Ovary (tissue), 7 donors: ENCODE measurements at regions not wholly inside any gene's neighbourhood (a gene's known extent, or its start where the extent isn't known, plus 50 kb on each side); places are given as distances from the start of the nearest gene placed in this dataset.

Experiments
- DNase-seq, 5 donors: peaks; one replicate each; pipeline ENCODE4 v3.0.0-alpha.2; 2019 to 2020
- H3K27ac ChIP-seq, 2 donors: fragments of 200-600 bp; one replicate each; pipeline versions ENCODE4 v1.5.1 to v1.8.0; 2019 to 2022
- H3K27me3 ChIP-seq: fragments of 200-600 bp; one replicate; pipeline ENCODE4 v1.8.0; 2022
- H3K36me3 ChIP-seq: fragments of 200-600 bp; sonication (generic); one replicate; pipeline ENCODE4 v1.5.1; 2019
- H3K4me1 ChIP-seq: one replicate; pipeline ENCODE4 v1.8.1; 2013; ENCODE audit warnings: mild to moderate bottlenecking, moderate library complexity; ENCODE audit not compliant: insufficient read depth
- H3K4me3 ChIP-seq: fragments of 200-600 bp; sonication (generic); one replicate; pipeline ENCODE4 v1.5.1; 2017
- H3K9me3 ChIP-seq, 2 donors: fragments of 200-600 bp in 1 of 2; sonication (generic) in 1 of 2; one replicate each; pipeline versions ENCODE4 v1.5.1 to v1.8.1; 2013 to 2019; ENCODE audit warnings: mild to moderate bottlenecking in 1 of 2, moderate library complexity in 1 of 2
- EP300 ChIP-seq: sonication (generic); formaldehyde crosslinking; IDR thresholded peaks from one replicate; pipeline ENCODE4 v1.6.1; 2017; ENCODE audit warnings: antibody characterized with exemption
- POLR2A ChIP-seq: fragments of 450-650 bp; IDR thresholded peaks from one replicate; pipeline ENCODE4 v1.6.1; 2017; ENCODE audit warnings: antibody characterized with exemption, mild to moderate bottlenecking, moderate library complexity
- WGBS, 3 donors: extraction: QIAGEN DNeasy Blood & Tissue Kit in 1 of 3; methylation state at CpG; one replicate each; pipeline versions ENCODE4 v1.1.5 to v1.1.7; 2013 to 2017; 5-methylcytosine and 5-hydroxymethylcytosine counted together
- intact Hi-C, 4 donors: fragments of 100-400 bp; cut with DNase I; formaldehyde crosslinking; loops; one replicate each; pipeline versions ENCODE4 v1.11.0 to v1.15.1; 2022 to 2023
- TF ChIP-seq, protein P1 (sequence below), 3 donors: fragments of 450-650 bp in 2 of 3; fragments of 200-600 bp in 1 of 3; IDR thresholded peaks; one replicate each; pipeline versions ENCODE4 v1.5.1 to v1.8.0; 2016 to 2022; ENCODE audit warnings: antibody characterized with exemption in 3 of 3, mild to moderate bottlenecking in 1 of 3
- donor health status: DM: no; HTN: no; CAD: no; lungs with moderate emphysema.
- donor health status: DM: no; HTN: no; CAD: no.
- donor health status: Bipolar disorder and iron deficiency.
- donor health status: DM: no; HTN: no; CAD: no.
- donor health status: DM: yes; HTN: yes; CAD: no.

DNA sequence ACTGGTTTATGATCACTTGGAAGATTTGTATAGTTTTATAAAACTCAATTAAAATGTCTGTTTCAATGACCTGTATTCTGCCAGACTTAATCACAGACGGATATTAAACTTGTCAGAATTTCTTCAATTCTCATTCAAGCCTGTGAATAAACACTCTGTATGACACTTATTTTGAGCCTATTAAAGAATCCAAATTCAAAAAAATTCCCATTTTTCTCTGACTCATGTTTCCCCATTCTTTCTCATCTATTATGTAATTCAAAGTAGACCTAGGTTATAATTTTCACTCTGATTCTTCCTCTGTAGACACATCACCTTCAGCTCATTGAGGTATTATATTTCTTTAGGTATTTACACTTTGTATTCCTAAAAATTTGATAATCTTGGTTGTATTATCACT lies 166.1 kb downstream of the TMA16 start:
- intact Hi-C loops = no loop called here
- TF ChIP-seq POLR2A = no peak
- no peak for TF ChIP-seq EP300
- TF ChIP-seq, protein P1, sequence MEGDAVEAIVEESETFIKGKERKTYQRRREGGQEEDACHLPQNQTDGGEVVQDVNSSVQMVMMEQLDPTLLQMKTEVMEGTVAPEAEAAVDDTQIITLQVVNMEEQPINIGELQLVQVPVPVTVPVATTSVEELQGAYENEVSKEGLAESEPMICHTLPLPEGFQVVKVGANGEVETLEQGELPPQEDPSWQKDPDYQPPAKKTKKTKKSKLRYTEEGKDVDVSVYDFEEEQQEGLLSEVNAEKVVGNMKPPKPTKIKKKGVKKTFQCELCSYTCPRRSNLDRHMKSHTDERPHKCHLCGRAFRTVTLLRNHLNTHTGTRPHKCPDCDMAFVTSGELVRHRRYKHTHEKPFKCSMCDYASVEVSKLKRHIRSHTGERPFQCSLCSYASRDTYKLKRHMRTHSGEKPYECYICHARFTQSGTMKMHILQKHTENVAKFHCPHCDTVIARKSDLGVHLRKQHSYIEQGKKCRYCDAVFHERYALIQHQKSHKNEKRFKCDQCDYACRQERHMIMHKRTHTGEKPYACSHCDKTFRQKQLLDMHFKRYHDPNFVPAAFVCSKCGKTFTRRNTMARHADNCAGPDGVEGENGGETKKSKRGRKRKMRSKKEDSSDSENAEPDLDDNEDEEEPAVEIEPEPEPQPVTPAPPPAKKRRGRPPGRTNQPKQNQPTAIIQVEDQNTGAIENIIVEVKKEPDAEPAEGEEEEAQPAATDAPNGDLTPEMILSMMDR (IDR thresholded peaks at IDR 0.05) = no peak
- H3K27ac ChIP-seq = no peak overlapping the region
- no peak for DNase-seq
- WGBS, 3 donors = 70 to 81% (median 76%) methylated on average over 1 of the region's 1 CpG
- no peaks in the 10 kb centered on the region for H3K36me3 ChIP-seq
- H3K4me3 ChIP-seq = no peak overlapping the region
- H3K9me3 ChIP-seq = no peaks in the 10 kb centered on the region
- H3K27me3 ChIP-seq = no peaks in the 10 kb centered on the region
- H3K4me1 ChIP-seq = no peaks in the 10 kb centered on the region

DNA sequence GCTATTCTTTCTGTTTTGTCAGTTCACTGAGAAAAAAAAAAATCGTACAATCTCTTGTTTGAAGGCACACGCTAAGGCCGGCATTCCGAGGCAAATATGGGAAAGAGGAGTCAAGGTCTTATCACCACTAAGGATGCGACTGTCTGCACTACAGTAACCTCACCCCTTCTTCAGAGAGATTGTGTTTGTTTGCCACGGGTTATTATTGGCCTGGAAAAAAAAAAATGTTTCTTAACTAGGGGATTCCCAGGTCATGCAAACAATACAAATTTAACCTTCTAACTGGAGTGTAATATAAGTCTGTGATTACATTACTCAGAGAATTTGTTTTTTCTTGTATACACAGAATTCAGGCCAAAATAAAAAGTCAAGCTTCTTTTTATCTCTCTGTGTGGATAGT lies 168.3 kb downstream of the TMA16 start:
- TF ChIP-seq POLR2A = no peak
- no peak for TF ChIP-seq EP300
- TF ChIP-seq, protein P1 (IDR thresholded peaks at IDR 0.05) = no peak

DNA sequence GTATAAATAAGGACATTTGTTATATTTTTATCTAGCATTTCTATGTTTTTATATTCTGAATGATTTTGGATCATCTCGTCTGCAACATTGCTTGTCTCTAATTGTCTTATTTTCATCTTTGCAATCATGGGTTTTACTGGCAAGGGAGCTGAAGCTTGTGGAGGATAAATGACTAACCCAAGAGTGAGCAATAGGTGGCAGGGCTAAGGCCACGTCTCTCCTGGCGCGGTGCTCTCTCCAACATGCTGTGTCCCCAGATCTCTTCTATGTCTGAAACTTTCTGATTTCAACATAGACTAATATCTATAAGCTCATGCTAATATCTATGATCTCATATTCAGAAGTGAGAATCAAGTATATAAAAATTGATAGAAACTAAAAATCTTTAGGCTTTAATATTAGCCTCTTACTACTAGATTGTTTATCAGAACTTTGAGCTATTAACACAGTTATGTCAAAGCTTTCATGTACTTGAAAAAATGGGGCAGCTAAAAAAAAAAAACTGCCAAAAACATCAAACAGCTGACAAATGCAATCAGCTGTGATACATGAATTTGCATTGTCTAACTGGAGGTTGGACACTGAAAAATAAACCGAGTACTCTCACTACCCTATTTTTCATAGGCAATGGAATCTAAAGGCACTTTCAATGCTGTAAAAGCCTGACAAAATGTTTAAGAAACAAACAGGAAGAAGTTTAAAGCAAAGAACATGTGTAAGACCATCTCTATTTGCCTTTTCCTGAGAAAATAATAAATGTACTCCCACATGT lies 169.2 kb downstream of the TMA16 start:
- intact Hi-C loops = no loop called here
- 53 to 67% (median 59%) methylated on average over 5 of the region's 5 CpGs for WGBS, 3 donors
- H3K36me3 ChIP-seq = no peaks in the 10 kb centered on the region
- DNase-seq = no peak
- no peaks in the 10 kb centered on the region for H3K27me3 ChIP-seq
- no peak overlapping the region for H3K4me3 ChIP-seq
- H3K27ac ChIP-seq = no peak overlapping the region
- H3K4me1 ChIP-seq = no peaks in the 10 kb centered on the region
- no peaks in the 10 kb centered on the region for H3K9me3 ChIP-seq
- TF ChIP-seq EP300 (no peak), POLR2A (no peak)
- TF ChIP-seq, protein P1 (IDR thresholded peaks at IDR 0.05) = no peak

More for the DNA sequence above, 168.3 kb downstream of the TMA16 start:
- intact Hi-C loops = no loop called here
- WGBS, 3 donors = 5 to 34% (median 8%) methylated on average over 6 of the region's 6 CpGs
- no peaks in the 10 kb centered on the region for H3K9me3 ChIP-seq
- H3K4me1 ChIP-seq = no peaks in the 10 kb centered on the region
- H3K27me3 ChIP-seq = no peaks in the 10 kb centered on the region
- no peak for DNase-seq
- no peak overlapping the region for H3K27ac ChIP-seq
- no peak overlapping the region for H3K4me3 ChIP-seq
- H3K36me3 ChIP-seq = no peaks in the 10 kb centered on the region

DNA sequence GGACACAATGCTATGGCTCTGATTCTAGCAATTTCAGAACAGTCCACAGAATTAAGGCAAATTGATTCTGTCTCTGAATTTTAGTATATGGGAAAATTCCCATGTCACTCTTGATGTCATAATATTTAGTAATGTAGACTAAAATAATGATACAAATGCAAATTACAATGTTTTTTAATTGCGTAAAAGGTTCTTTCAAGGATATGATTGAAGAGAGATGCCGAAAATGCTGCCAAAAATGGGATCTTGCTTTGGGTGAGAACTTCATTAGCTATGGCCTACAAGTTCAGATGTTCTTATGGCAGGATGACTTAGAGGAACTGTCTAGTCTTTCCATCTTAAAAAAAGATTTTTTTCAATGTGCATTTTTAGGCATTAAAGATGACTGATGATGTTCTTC lies 170.6 kb downstream of the TMA16 start:
- Histone ChIP-seq H3K27me3 (no peaks in the 10 kb centered on the region), H3K9me3 (no peaks in the 10 kb centered on the region), H3K27ac (no peak overlapping the region), H3K4me3 (no peak overlapping the region), H3K36me3 (no peaks in the 10 kb centered on the region), H3K4me1 (no peaks in the 10 kb centered on the region)
- no peak for TF ChIP-seq POLR2A
- no peak for TF ChIP-seq EP300
- TF ChIP-seq, protein P1 (IDR thresholded peaks at IDR 0.05) = no peak
- DNase-seq = no peak
- 90 to 94% (median 93%) methylated on average over 2 of the region's 2 CpGs for WGBS, 3 donors
- intact Hi-C loops = no loop called here
